NCI-H187 (cell line): ENCODE measurements at regions not wholly inside any gene's neighbourhood (a gene's known extent, or its start where the extent isn't known, plus 50 kb on each side); places are given as distances from the start of the nearest gene placed in this dataset.

Source experiments
- DNase-seq, 2 experiments: peaks; one replicate each; lab custom pipeline; 2025; lab: John Stamatoyannopoulos, UW

- no peak for DNase-seq
Observed at GRCh38 chr4:180391613-180392012, 1851.6 kb upstream of the TENM3 start.

GRCh38 chr4:180394312-180394711, 1848.9 kb upstream of the TENM3 start:
- DNase-seq, result no peak

- no peak for DNase-seq
Observed at GRCh38 chr4:180394730-180395129, 1848.5 kb upstream of the TENM3 start.

- no peak for DNase-seq
Observed at GRCh38 chr4:180398564-180398963, 1844.6 kb upstream of the TENM3 start.

- DNase-seq, result no peak
Observed at GRCh38 chr4:180407275-180407885, 1835.8 kb upstream of the TENM3 start.

- DNase-seq, result no peak
Observed at GRCh38 chr4:180418819-180419531, 1824.2 kb upstream of the TENM3 start.

- DNase-seq, result no peak
Observed at GRCh38 chr4:180422989-180423711, 1820.1 kb upstream of the TENM3 start.

GRCh38 chr4:180423712-180424057, 1819.5 kb upstream of the TENM3 start:
- no peak for DNase-seq

- no peak for DNase-seq
Observed at GRCh38 chr4:180426938-180427337, 1816.3 kb upstream of the TENM3 start.

- no peak for DNase-seq
Observed at GRCh38 chr4:180430283-180430682, 1812.9 kb upstream of the TENM3 start.

GRCh38 chr4:180434131-180434895, 1808.9 kb upstream of the TENM3 start:
- no peak for DNase-seq

GRCh38 chr4:180436361-180436760, 1806.8 kb upstream of the TENM3 start:
- no peak for DNase-seq

- DNase-seq, result no peak
Observed at GRCh38 chr4:180437601-180438000, 1805.6 kb upstream of the TENM3 start.

GRCh38 chr4:180448306-180448705, 1794.9 kb upstream of the TENM3 start:
- DNase-seq, result no peak

GRCh38 chr4:180449395-180449956, 1793.7 kb upstream of the TENM3 start:
- no peak for DNase-seq

GRCh38 chr4:180455226-180455625, 1788.0 kb upstream of the TENM3 start:
- DNase-seq, result no peak

GRCh38 chr4:180456928-180457327, 1786.3 kb upstream of the TENM3 start:
- DNase-seq, result no peak

GRCh38 chr4:180462116-180462515, 1781.1 kb upstream of the TENM3 start:
- no peak for DNase-seq

GRCh38 chr4:180465364-180465763, 1777.8 kb upstream of the TENM3 start:
- DNase-seq, result no peak

GRCh38 chr4:180483036-180483435, 1760.2 kb upstream of the TENM3 start:
- no peak for DNase-seq

- DNase-seq, result no peak
Observed at GRCh38 chr4:180485407-180485806, 1757.8 kb upstream of the TENM3 start.

GRCh38 chr4:180486342-180486741, 1756.9 kb upstream of the TENM3 start:
- DNase-seq, result no peak
